ENCODE measurements at regions not wholly inside any gene's neighbourhood (a gene's known extent, or its start where the extent isn't known, plus 50 kb on each side); places are given as distances from the start of the nearest gene placed in this dataset.
"Not testable (repeated sequence)": the region's sequence is repeated elsewhere in the genome, so short reads cannot be mapped to it uniquely, and the experiment has no call there.

GRCh38 chrX:130552444-130553073, 150.8 kb downstream of the RBMX2 start:
- DNase-seq (ENCODE audit: low read depth) = no peak

DNA sequence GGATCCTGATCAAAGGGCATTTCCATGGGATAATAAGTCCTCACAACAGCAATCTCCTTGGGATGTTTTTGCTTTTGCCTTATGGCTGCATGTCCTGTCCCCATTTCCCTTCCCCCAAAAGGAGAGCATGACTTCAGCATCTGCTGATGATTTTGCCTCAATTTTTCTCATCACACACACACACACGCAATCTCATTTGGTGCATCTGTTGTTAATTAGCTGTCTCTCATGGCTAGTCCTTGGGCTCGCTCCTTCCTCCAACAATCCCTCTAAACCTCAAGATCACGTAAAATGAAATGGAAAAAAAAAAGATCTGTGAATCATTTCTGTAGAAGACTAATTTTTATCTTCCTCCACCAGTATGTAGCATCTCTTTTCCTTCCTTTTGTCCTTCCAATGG, 153.6 kb downstream of the RBMX2 start:
- DNase-seq (ENCODE audit: low read depth) = no peak

GRCh38 chrX:130555757-130556156, 154.0 kb downstream of the RBMX2 start:
- no peak for DNase-seq (ENCODE audit: low read depth)

DNA sequence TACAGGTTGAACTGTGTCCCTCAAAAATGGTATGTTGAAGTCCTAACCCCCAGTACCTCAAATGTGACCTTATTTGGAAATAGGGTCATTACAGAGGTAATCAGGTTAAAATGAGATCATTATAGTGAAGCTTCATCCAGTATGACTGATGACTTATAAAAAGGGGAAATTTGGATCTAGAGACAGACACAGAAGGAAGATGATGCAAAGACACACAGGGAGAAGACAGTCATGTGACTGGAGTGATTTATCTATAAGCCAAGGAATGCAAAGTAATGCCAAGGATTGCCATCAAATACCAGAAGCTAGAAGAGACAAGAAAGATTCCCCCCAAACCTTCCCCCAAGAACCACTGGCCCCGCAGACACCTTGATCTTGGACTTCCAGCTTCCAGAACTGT, 155.2 kb downstream of the RBMX2 start:
- no peak for DNase-seq (ENCODE audit: low read depth)

DNA sequence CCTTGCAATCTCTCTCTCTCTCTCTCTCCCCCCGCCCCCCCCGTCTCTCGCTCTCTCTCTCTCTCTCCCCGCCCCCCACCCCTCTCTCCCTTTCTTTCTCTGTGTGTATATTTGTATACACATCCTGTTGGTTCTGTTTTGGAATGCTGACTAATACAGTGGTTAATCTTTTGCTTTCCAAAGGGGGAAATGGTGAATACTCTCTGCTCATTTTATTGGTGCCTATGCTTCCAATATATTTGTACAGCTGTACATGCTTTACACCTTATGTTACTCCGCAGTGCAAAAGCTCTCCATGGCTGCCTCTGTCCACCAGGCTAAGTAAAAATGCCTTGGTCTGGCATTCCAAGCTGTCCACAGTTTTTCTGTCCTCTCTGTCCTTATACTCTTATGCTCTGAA, 158.8 kb downstream of the RBMX2 start:
- DNase-seq (ENCODE audit: low read depth) = no peak

DNA sequence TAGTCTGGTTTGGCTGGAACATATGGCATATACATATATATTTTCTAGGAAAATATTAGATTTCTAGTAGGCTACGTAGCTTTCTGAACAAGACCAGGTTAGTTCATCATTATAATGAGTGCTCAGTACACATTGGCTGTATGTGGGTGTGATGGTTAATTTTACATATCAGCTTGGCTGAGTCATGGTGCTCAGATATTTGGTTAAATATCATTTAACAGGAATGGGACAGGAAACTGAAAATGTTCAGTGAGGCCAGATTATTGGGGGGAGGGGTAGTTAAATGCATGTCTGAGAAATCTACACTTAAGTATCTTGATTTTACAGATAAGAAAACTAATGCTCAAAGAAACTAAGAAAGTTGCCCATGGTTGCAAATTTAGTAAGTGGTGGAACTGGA, 160.1 kb downstream of the RBMX2 start:
- DNase-seq (ENCODE audit: low read depth) = no peak

- DNase-seq (ENCODE audit: low read depth) = no peak
Measured at GRCh38 chrX:130563476-130563875, 161.7 kb downstream of the RBMX2 start.

- no peak for DNase-seq (ENCODE audit: low read depth)
Measured at GRCh38 chrX:130566028-130566683, 164.4 kb downstream of the RBMX2 start.

DNA sequence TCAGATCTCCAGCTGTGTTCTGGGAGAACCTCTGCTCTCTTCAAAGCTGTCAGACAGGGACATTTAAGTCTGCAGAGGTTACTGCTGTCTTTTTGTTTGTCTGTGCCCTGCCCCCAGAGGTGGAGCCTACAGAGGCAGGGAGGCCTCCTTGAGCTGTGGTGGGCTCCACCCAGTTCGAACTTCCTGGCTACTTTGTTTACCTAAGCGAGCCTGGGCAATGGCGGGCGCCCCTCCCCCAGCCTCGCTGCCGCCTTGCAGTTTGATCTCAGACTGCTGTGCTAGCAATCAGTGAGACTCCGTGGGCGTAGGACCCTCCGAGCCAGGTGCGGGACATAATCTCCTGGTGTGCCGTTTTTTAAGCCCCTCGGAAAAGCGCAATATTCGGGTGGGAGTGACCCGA, 171.2 kb downstream of the RBMX2 start:
- DNase-seq (ENCODE audit: low read depth) = not testable (repeated sequence)
